Adrenal gland (tissue), 9 donors: ENCODE measurements at regions not wholly inside any gene's neighbourhood (a gene's known extent, or its start where the extent isn't known, plus 50 kb on each side); places are given as distances from the start of the nearest gene placed in this dataset.

Experiments
- DNase-seq, 7 donors: peaks; one replicate each; pipeline ENCODE4 v3.0.0-alpha.2; 2019 to 2020
- H3K27ac ChIP-seq, 5 donors: fragments of 200-600 bp; sonication (generic) in 4 of 5; 1 replicate in 3 of 5; 2 replicates in 2 of 5; pipeline versions ENCODE4 v1.5.1 to v1.8.0; 2016 to 2020; ENCODE audit warnings: mild to moderate bottlenecking in 1 of 5
- H3K27me3 ChIP-seq: fragments of 200-600 bp; 2 replicates; pipeline ENCODE4 v1.8.0; 2021
- H3K36me3 ChIP-seq, 2 donors: fragments of 200-600 bp; replicated peaks in 1 of 2; 1 replicate in 1 of 2; 2 replicates in 1 of 2; pipeline versions ENCODE4 v1.5.1 to v1.8.0; 2018 to 2022
- H3K4me1 ChIP-seq, 2 donors: fragments of 200-600 bp; replicated peaks in 1 of 2; 1 replicate in 1 of 2; 2 replicates in 1 of 2; pipeline versions ENCODE4 v1.5.1 to v1.8.0; 2018 to 2021
- H3K4me3 ChIP-seq, 4 donors: fragments of 200-600 bp; sonication (generic) in 3 of 4; one replicate each; pipeline ENCODE4 v1.5.1; 2016 to 2018
- H3K9me3 ChIP-seq, 3 donors: fragments of 200-600 bp; sonication (generic) in 1 of 3; replicated peaks in 1 of 3; 1 replicate in 2 of 3; 2 replicates in 1 of 3; pipeline versions ENCODE4 v1.5.1 to v1.8.0; 2016 to 2021
- CTCF ChIP-seq, 6 experiments: fragments of 450-650 bp in 4 of 6; fragments of 200-600 bp in 2 of 6; sonication (generic) in 1 of 6; IDR thresholded peaks; 1 replicate in 5 of 6; 2 replicates in 1 of 6; pipeline versions ENCODE4 v1.5.1 to v1.8.0; 2016 to 2021; ENCODE audit warnings: antibody characterized with exemption in 6 of 6, mild to moderate bottlenecking in 2 of 6, moderate library complexity in 1 of 6
- POLR2A ChIP-seq, 2 donors: fragments of 450-650 bp; IDR thresholded peaks; one replicate each; pipeline ENCODE4 v1.6.1; 2017; ENCODE audit warnings: antibody characterized with exemption in 2 of 2, mild to moderate bottlenecking in 2 of 2, moderate library complexity in 1 of 2
- WGBS, 4 donors: extraction: QIAGEN DNeasy Blood & Tissue Kit in 2 of 4; methylation state at CpG; one replicate each; pipeline versions ENCODE4 v1.1.5 to v1.1.7; 2013 to 2017; 5-methylcytosine and 5-hydroxymethylcytosine counted together
- intact Hi-C, 2 donors: fragments of 100-400 bp; cut with DNase I; formaldehyde crosslinking; loops; one replicate each; pipeline versions ENCODE4 v1.14.1 to v1.15.0; 2022 to 2023
- donor health status: healthy with polysubstance abuse.
- donor health status: Bipolar disorder and iron deficiency.
- donor health status: DM: yes; HTN: yes; CAD: no.
- donor health status: DM: no; HTN: no; CAD: no.
- donor health status: DM: no; HTN: no; CAD: no.

- Histone ChIP-seq H3K4me3 (no peak overlapping the region), H3K27ac (no peak overlapping the region), H3K27me3 (peaks cover 4% of the 10 kb centered on the region), H3K36me3 (no peaks in the 10 kb centered on the region), H3K9me3 (no peaks in the 10 kb centered on the region), H3K4me1 (no peaks in the 10 kb centered on the region)
- intact Hi-C loops: no loop called here
- WGBS, 4 donors: 80 to 88% (median 88%) methylated on average over 7 to 9 of the region's 9 CpGs
- DNase-seq: no peak
- TF ChIP-seq POLR2A (IDR thresholded peaks at IDR 0.05) (no peak), CTCF (IDR thresholded peaks at IDR 0.05) (no peak)
Measured at GRCh38 chr5:143752165-143752850, 59.7 kb upstream of the HMHB1 start.

GRCh38 chr5:143751342-143751741, 60.6 kb upstream of the HMHB1 start:
- no peak for DNase-seq
- Histone ChIP-seq H3K9me3 (no peaks in the 10 kb centered on the region), H3K4me3 (no peak overlapping the region), H3K4me1 (no peaks in the 10 kb centered on the region), H3K36me3 (no peaks in the 10 kb centered on the region), H3K27ac (no peak overlapping the region), H3K27me3 (peaks cover 4% of the 10 kb centered on the region)
- 67 to 85% (median 79%) methylated on average over 4 of the region's 4 CpGs for WGBS, 4 donors
- intact Hi-C loops: no loop called here
- TF ChIP-seq POLR2A (IDR thresholded peaks at IDR 0.05): no peak
- TF ChIP-seq CTCF (IDR thresholded peaks at IDR 0.05): no peak

GRCh38 chr5:143749581-143750205, 62.3 kb upstream of the HMHB1 start:
- Histone ChIP-seq H3K27ac (no peak overlapping the region), H3K9me3 (no peaks in the 10 kb centered on the region), H3K4me3 (no peak overlapping the region), H3K36me3 (no peaks in the 10 kb centered on the region), H3K4me1 (no peaks in the 10 kb centered on the region), H3K27me3 (peaks cover 4% of the 10 kb centered on the region)
- intact Hi-C loops: no loop called here
- no peak for DNase-seq
- TF ChIP-seq POLR2A (IDR thresholded peaks at IDR 0.05) (no peak), CTCF (IDR thresholded peaks at IDR 0.05) (no peak)

- 65 to 88% (median 74%) methylated on average over 1 of the region's 1 CpG for WGBS, 4 donors
- Histone ChIP-seq H3K27me3 (peaks cover 4% of the 10 kb centered on the region), H3K9me3 (no peaks in the 10 kb centered on the region), H3K4me3 (no peak overlapping the region), H3K27ac (no peak overlapping the region), H3K4me1 (no peaks in the 10 kb centered on the region), H3K36me3 (no peaks in the 10 kb centered on the region)
- DNase-seq: no peak
- TF ChIP-seq CTCF (IDR thresholded peaks at IDR 0.05) (no peak), POLR2A (IDR thresholded peaks at IDR 0.05) (no peak)
- intact Hi-C loops: no loop called here
Measured at GRCh38 chr5:143748516-143748915, 63.4 kb upstream of the HMHB1 start.
